ENCODE measurements at regions not wholly inside any gene's neighbourhood (a gene's known extent, or its start where the extent isn't known, plus 50 kb on each side); places are given as distances from the start of the nearest gene placed in this dataset.

DNA sequence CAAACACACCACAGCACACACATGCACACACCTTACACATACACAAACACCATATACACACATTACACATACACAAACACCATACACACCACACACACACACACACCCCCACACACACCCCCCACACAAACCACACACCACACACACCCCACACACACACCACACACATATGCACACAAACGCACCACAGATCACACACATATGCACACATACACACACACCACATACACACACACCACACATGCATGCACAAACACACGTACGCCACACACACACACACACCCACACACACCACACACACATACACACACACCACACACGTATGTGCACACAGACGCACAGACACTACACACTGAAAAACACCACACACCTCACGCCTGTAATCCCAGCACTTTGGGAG, 166.0 kb downstream of the AHSP start:
- H3K4me3 ChIP-seq (ENCODE audit: low read length) = no peak overlapping the region
- peaks cover 14% of the 10 kb centered on the region for H3K27me3 ChIP-seq (ENCODE audit: low read depth, low read length)
- H3K4me2 ChIP-seq (ENCODE audit: low read length) = no peak overlapping the region
- no peaks in the 10 kb centered on the region for H3K36me3 ChIP-seq (replicated peaks; ENCODE audit: low read depth, low read length)
- no peaks in the 10 kb centered on the region for H4K20me1 ChIP-seq (ENCODE audit: insufficient read depth, low read length)
- H3K9ac ChIP-seq (ENCODE audit: low read length) = no peak overlapping the region
- no peaks in the 10 kb centered on the region for H3K4me1 ChIP-seq (ENCODE audit: low read length)
- TF ChIP-seq EZH2phosphoT487 (IDR thresholded peaks at IDR 0.05; ENCODE audit: low read depth) = no peak
- TF ChIP-seq, protein P1, sequence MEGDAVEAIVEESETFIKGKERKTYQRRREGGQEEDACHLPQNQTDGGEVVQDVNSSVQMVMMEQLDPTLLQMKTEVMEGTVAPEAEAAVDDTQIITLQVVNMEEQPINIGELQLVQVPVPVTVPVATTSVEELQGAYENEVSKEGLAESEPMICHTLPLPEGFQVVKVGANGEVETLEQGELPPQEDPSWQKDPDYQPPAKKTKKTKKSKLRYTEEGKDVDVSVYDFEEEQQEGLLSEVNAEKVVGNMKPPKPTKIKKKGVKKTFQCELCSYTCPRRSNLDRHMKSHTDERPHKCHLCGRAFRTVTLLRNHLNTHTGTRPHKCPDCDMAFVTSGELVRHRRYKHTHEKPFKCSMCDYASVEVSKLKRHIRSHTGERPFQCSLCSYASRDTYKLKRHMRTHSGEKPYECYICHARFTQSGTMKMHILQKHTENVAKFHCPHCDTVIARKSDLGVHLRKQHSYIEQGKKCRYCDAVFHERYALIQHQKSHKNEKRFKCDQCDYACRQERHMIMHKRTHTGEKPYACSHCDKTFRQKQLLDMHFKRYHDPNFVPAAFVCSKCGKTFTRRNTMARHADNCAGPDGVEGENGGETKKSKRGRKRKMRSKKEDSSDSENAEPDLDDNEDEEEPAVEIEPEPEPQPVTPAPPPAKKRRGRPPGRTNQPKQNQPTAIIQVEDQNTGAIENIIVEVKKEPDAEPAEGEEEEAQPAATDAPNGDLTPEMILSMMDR (IDR thresholded peaks at IDR 0.05; ENCODE audit: low read depth, low read length) = no peak
- no peak overlapping the region for H3K27ac ChIP-seq (ENCODE audit: low read length)
- H2AFZ ChIP-seq (ENCODE audit: low read depth, low read length) = no peak overlapping the region
- no peaks in the 10 kb centered on the region for H3K9me3 ChIP-seq (ENCODE audit: insufficient read depth, low read length)
- H3K79me2 ChIP-seq (ENCODE audit: low read length) = no peaks in the 10 kb centered on the region

DNA sequence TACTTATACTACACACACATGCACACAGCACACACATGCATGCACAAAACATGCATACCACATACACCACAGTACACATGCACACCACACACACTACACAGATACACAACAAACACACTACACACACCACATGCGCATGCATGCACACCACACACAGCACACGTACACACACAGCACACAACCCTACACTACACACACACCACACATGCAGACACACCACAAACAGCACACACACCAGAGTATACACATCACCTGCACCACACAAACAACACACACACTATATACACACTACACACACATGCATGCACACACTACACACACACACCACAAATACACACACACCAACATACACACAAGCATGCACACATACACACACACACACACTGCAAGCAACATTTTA, 166.8 kb downstream of the AHSP start:
- no peaks in the 10 kb centered on the region for H3K9me3 ChIP-seq (ENCODE audit: insufficient read depth, low read length)
- TF ChIP-seq EZH2phosphoT487 (IDR thresholded peaks at IDR 0.05; ENCODE audit: low read depth) = no peak
- TF ChIP-seq, protein P1 (IDR thresholded peaks at IDR 0.05; ENCODE audit: low read depth, low read length) = no peak
- H3K4me2 ChIP-seq (ENCODE audit: low read length) = no peak overlapping the region
- H3K9ac ChIP-seq (ENCODE audit: low read length) = no peak overlapping the region
- no peaks in the 10 kb centered on the region for H3K4me1 ChIP-seq (ENCODE audit: low read length)
- no peak overlapping the region for H3K4me3 ChIP-seq (ENCODE audit: low read length)
- peaks cover 22% of the 10 kb centered on the region for H3K27me3 ChIP-seq (ENCODE audit: low read depth, low read length)
- no peak overlapping the region for H2AFZ ChIP-seq (ENCODE audit: low read depth, low read length)
- H3K36me3 ChIP-seq (replicated peaks; ENCODE audit: low read depth, low read length) = no peaks in the 10 kb centered on the region
- H3K27ac ChIP-seq (ENCODE audit: low read length) = no peak overlapping the region
- no peaks in the 10 kb centered on the region for H3K79me2 ChIP-seq (ENCODE audit: low read length)
- H4K20me1 ChIP-seq (ENCODE audit: insufficient read depth, low read length) = no peaks in the 10 kb centered on the region

DNA sequence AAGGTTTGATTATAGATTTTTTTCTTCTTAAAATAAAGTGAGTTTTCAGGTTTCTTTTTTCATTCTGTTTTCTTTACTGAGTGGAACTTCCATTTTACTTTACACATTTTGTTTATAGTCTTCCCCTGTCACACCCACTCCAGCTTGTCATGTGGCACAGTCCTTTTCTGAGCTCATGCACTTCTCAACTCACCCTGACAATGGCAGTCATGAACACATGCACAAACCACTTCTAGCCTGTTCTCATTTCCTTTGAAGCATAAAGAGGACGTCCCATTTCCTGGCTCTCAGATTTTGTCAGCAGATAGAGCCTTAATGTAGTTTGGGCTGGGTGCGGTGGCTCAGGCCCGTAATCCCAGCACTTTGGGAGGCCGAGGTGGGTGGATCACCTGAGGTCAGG, 168.0 kb downstream of the AHSP start:
- H3K9me3 ChIP-seq (ENCODE audit: insufficient read depth, low read length) = no peaks in the 10 kb centered on the region
- H3K36me3 ChIP-seq (replicated peaks; ENCODE audit: low read depth, low read length) = no peaks in the 10 kb centered on the region
- no peak overlapping the region for H2AFZ ChIP-seq (ENCODE audit: low read depth, low read length)
- H3K79me2 ChIP-seq (ENCODE audit: low read length) = no peaks in the 10 kb centered on the region
- H3K4me1 ChIP-seq (ENCODE audit: low read length) = no peaks in the 10 kb centered on the region
- TF ChIP-seq EZH2phosphoT487 (IDR thresholded peaks at IDR 0.05; ENCODE audit: low read depth) = no peak
- TF ChIP-seq, protein P1 (IDR thresholded peaks at IDR 0.05; ENCODE audit: low read depth, low read length) = no peak
- H3K4me3 ChIP-seq (ENCODE audit: low read length) = no peak overlapping the region
- H4K20me1 ChIP-seq (ENCODE audit: insufficient read depth, low read length) = no peaks in the 10 kb centered on the region
- no peak overlapping the region for H3K4me2 ChIP-seq (ENCODE audit: low read length)
- peaks cover 25% of the 10 kb centered on the region for H3K27me3 ChIP-seq (ENCODE audit: low read depth, low read length)
- H3K9ac ChIP-seq (ENCODE audit: low read length) = no peak overlapping the region
- H3K27ac ChIP-seq (ENCODE audit: low read length) = no peak overlapping the region

DNA sequence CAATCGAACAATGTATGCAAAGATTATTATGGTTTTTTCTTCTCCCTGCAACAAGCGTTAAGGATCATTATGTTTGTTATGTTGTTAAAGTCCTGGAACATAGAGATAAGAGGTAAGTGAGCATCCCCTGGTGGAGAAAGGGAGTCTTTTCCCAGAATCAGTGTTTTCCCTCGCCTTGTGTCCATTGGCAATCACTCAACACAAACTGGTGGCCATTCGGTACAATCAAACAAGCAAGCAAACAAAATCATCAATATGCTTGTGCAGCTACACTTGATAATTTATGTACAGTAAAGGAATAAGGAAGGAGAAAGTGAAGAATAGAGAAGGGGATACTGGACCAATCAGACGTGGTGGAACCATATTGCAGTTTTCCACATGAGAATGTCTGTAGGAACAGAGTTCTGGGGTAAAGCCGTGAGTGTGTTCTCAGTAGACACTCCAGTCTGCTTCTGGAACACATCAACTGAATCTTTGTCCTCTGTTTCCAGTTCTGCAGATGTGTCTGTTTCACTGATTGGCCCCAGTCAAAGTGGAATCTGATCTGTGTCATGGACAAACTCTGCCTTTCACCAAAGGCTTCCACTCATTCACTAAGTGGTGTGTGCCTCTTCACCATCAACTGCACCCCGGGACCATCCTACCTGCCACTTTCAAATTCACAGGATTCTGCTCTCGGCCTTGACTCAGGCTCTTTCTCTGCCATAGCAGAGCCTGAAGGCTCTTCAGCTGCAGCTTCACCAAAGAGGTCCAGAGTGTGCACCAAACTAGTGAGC, 169.5 kb downstream of the AHSP start:
- H3K27ac ChIP-seq (ENCODE audit: low read length) = no peak overlapping the region
- TF ChIP-seq, protein P1 (IDR thresholded peaks at IDR 0.05; ENCODE audit: low read depth, low read length) = peak; percentile 52
- no peak for TF ChIP-seq EZH2phosphoT487 (IDR thresholded peaks at IDR 0.05; ENCODE audit: low read depth)
- H3K79me2 ChIP-seq (ENCODE audit: low read length) = no peaks in the 10 kb centered on the region
- H3K9ac ChIP-seq (ENCODE audit: low read length) = no peak overlapping the region
- H2AFZ ChIP-seq (ENCODE audit: low read depth, low read length) = no peak overlapping the region
- no peaks in the 10 kb centered on the region for H3K9me3 ChIP-seq (ENCODE audit: insufficient read depth, low read length)
- no peaks in the 10 kb centered on the region for H3K36me3 ChIP-seq (replicated peaks; ENCODE audit: low read depth, low read length)
- H4K20me1 ChIP-seq (ENCODE audit: insufficient read depth, low read length) = peaks cover 9% of the 10 kb centered on the region
- no peak overlapping the region for H3K4me3 ChIP-seq (ENCODE audit: low read length)
- no peak overlapping the region for H3K4me2 ChIP-seq (ENCODE audit: low read length)
- peaks cover 25% of the 10 kb centered on the region for H3K27me3 ChIP-seq (ENCODE audit: low read depth, low read length)
- peaks cover 10% of the 10 kb centered on the region for H3K4me1 ChIP-seq (ENCODE audit: low read length)

All from OCI-LY3 (cell line).